ENCODE measurements at regions not wholly inside any gene's neighbourhood (a gene's known extent, or its start where the extent isn't known, plus 50 kb on each side); places are given as distances from the start of the nearest gene placed in this dataset.

DNA sequence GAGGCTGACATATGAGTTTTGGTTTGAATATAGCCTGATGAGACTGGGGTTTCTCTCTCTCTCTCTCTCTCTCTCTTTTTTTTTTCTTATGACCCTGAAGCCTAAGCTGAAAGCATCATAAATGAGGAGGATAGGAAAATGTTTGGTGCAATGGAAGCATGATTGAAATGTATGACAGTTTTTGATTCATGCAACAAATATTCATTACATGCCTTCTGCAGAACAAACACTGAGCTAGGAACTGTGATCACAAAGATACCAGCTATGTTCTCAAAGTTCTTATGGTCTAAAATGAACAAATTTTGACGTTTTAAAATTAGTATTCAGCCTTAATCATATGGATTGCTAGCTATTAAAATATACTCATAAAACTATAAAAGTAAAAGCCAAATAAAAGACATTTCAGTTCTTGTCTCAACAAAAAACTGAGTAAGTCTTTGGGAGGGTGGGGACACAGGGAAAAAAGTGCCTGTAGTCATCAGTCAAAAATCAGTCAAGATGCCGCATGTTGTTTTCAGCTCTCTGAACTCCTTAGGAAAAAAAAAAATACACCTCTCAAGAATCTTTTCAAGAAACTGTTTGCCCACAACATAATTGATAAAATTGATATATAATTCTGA lies 57.2 kb downstream of the NKX6-1 start:
- no peak for DNase-seq

DNA sequence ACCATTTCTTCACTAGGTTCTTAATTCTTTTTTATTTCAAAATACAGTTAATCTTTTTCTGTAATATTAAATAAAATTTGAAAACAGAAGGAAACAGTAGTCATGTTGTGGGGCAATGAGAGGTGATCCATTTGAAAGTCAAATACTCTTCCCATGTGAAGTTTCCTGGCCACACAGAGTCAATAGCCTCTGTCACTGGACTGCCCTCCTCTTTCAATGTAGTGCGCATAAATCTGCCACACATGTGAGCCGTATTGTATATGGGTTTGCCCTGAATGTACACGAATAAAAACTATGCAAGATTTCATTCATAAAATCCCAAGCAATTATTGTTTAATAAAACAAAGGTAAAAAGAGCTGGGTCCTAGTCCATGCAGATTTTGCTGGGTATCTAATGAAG lies 59.1 kb downstream of the NKX6-1 start:
- DNase-seq = no peak

DNA sequence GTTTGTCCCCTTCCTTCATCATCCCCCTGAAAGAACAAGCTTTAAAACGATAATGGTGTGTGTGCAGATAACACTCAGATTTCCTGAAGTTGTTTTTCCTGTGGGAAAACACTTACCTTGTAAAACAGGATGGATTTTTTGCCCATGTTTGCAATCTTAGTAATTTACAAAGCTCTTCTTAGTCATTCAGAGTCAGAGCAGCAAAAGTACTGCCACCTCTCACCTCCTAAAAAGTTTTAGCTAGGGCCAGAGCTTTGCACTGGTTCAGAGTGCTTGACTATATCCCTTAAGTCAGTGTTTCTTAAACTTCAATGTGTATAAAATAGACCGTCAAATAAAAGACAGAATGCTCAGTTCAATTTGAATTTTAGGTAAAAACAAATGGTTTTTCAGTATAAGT lies 62.3 kb downstream of the NKX6-1 start:
- DNase-seq = no peak

DNA sequence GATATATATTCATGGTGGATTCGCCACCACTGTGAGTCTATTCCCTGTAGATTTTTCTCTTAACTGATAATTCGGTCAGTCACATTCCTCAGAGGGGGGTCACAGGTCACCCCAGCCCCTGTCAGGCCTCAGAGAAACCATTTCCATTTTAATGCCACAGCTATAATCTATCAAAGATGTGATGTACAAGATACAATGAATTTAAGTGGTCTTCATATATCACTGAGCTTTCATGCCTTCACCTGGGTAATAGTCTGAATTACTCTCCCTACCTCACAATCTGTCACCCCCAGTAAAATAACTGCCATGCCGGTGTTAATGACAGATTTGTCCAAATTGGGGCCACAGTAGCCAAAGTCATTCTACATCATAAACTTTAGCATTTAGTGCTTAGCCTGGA lies 64.7 kb downstream of the NKX6-1 start:
- DNase-seq = no peak

DNA sequence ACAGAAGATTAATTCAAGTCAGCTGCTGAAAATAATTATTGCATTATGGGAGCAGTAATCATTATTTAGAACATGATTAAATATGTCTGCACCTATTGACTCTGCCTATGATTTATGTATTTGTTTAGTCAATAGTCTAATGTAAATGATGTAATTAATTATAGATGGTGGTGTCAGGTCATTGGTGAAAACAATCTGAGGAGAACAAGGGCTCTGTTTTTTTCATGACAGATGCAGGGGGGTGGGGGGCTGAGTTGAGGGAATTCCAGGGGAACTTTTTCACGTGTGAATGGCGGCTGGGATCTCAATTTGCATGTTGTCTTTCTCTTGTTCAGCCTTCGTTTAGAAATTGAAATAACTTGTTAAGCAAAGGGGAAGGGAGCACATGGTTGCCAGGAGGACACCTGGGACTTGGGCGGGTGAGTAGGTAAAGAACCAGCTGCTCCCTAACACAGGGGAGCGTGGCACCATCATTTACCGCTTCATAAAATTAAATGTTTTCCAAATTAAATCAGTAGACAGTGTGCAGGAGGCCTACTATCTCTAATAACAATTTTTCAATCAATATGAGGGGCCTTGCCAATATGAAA lies 65.4 kb downstream of the NKX6-1 start:
- DNase-seq = no peak

DNA sequence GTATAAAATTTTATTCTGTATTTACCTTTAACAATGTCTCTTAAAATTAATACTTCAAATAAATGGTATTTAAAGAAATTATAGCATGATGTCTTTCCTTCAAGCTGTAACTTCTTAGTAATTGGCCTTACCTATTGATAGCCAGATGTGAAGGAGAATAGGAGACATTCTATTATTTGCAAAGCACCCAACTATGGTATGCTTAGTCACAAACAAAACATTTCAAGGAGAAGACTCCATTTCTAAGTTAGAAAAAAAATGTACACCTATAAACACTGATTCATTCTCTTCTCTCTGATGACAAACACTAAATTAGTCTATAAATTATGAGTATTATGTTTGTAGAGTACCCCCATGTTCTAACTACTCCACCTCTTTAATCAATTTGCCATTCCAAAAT lies 66.4 kb downstream of the NKX6-1 start:
- DNase-seq = no peak

DNA sequence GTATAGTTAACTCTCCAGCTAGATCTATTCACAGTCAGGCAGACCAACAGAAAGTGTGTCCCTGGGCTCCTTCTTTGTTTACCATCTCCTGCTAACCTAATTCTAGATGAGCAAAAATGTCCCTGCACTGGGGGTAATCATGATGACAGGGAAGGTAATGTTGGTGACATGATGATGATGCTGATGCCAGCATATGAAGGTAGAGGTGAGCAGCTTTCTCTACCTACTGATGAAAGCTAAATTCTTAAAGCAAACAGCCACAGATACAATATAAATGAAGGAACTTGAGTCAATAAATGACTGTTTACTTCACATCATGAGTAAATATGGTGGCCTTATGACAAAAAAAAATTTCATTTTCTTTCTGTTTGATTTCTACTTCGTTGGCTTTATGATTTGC lies 78.5 kb downstream of the NKX6-1 start:
- no peak for DNase-seq

DNA sequence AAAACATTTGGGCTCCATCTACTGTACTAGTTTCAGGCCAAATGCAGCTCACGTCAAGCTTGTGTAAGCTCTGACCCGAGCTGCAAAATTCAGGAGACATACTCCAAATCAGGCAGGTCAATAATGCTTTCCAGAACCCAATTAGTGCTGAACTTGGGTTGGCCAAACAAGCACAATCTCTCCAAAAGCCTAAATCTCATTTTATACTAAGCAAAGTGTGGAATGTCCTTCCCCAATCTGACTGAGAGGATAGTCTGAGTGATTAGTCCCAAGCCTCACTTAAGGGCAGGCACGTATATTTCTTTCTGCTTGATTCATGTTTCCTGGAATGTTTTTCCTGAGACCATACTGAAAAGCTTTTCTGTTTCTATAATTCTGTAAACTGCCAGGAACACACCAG lies 79.9 kb downstream of the NKX6-1 start:
- no peak for DNase-seq

DNA sequence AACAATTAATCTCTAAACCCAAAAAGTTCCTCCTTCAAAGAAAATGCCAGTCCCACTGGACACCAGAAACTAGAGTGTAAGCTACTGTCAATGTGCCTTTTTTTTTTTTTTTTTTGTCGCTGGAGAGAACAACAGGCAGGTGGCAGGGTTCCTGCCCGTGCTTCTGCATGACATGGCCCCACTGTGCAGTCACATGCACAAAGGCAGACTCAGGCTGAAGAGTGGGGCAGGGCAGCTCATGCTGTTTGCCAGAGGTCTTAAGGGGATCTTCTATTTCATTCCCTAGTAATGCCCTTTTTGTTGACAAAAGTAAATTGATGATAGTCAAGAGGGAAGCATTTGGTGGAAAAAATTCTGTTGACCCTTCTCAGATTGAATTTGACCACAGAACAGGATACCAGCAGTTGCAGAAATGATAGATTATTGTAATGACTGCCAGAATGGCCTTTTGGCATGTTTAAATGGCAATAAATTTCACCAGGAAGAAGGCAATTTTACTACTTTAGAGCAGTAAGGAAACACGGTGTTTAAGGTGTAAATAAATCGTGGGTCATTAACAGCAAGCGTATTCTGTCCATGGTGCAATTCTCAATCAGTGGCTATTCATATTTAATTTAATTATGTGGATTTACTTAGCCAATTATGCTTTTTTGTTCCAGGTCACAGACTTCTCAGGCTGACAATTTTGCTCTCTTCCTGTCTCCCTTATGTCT lies 80.9 kb downstream of the NKX6-1 start:
- no peak for DNase-seq

DNA sequence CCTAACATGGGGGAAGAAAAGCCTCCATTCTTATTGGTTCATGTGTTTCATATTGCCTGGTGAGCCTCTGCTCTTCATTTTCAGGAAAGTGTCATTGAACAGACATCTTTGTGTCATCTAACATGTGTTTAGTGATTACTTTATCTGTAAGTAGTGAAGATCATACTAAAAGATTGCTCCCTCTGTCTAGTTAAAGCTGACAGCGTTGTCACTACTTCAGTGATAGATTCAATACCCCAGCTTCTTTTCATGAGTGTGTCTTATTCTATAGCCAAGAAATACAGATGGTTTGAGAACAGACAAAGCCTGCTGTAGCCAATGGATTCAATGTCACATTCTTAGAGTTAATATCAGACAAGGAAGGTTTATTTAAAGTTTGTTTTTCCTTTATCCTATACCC lies 85.1 kb downstream of the NKX6-1 start:
- no peak for DNase-seq

DNA sequence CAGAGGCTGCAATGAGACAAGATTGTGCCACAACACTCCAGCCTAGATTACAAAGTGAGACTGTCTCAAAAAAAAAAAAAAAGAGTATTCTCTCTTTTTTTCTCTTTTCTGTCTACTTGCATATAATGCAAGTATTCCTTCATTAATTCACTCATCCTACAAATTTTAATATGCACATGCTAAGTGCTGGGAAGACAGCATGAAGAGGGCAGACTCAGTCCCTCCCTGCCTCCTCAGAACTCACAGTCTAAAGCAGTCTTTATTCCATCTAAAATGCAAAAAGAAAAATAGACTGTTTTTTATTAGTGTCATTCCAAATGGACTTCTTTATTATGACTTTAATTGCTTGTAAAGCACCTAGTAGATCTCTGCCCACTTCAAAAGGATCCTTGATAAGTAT lies 85.6 kb downstream of the NKX6-1 start:
- no peak for DNase-seq

DNA sequence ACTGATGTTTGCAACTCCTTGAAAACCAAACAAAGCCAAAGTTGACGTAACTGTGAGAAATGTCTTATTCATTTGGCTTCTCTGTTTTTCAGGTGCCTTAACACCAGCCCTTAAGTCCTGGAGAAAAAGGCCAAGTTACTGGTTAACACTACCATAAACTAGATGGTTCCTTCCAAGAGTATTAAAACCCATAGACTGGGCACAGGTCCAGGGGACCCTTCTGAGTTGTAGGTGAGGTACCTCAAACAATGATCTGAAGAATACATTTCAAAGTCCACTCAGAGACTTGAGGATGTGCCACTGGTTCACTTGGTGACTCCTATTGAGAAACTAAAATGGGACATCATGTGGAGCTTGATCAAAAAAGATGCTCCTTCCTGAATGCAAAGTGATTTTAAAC lies 87.0 kb downstream of the NKX6-1 start:
- DNase-seq = no peak

DNA sequence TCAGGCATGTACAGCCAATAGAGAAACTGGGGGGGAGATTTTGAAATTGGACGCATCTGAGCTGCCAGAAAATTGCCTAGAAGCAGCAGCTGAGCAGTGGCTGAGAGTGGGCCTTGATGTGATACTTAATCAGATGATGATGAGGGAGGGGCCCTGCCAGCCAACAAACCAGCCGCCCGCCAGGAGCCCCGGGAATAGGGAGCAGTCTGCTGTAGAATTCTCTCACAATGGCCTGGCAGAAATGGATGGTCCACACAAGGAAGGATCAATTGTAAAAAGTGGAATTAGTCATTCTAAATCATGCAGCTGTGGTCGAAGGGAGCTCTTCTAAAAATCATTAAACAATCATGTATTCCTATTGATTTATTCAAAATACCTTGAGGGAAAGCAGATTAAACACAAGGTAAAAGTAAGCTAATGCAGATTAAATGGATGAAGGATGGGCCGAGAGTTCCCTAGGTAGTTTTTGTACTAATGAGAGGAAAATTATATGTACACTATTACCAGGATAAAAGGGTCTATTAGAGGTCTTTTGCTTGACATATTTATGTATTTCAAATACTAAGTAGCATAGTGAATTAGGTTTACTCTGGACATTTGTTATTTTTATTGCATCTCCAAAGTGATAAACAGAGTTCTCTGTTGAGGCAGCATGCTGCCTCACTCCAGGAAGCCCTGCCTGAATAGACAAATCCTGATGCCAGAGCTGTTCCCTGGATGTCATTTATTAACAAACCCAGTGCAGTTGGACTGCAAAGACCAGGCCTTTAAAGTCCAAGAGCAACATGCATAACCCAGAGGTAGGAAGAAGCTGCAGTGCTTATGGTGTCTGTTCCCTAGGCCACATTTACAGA lies 91.3 kb downstream of the NKX6-1 start:
- DNase-seq = no peak

DNA sequence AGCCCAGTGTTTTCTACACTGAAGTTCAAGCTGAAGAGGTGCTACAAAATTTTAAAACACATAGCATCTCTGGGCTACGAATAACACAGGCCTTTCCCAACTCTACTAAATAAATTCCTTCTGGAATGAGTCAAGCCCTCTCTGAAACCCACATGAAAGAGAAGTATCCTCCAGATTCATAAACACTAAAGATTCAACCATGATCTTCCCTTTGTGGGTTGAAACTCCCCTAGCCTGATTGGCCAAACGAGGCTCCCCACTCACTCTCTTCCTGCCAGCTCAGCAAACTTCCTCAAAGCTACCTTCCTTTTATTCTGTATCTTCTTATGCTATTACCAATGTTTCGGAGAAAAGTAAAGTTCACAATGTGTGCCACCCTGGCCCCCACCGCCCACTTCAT lies 95.4 kb downstream of the NKX6-1 start:
- DNase-seq = peak; percentile 46

DNA sequence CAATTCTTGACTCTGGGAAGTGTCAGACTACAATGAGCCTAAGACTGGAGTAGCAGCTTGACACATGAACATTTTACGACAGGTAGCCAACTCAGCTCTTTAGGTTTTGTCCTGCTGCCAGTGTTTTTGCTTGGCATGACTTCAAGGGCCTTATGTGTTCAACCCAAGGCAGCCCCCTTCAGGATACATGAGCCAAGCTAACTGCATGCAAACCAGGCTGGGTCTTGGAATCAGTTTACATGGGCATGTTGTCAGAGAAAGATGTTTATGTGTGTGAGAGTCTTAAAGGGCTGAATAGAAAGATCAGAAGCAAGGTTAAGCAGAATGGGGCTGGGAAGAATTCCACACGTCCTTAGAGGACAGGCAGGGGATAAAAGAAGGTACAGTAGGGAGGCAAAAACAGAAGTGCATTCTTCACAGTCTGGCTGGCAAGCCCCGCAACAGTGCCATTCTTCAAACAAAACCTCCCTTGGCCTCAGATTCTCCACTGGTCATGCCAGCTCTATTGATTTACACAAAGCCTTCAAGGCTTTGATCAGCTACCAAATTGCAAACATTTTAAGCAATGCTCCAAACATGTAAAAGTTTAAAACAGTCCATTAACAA lies 97.3 kb downstream of the NKX6-1 start:
- peak; percentile 7 for DNase-seq

DNA sequence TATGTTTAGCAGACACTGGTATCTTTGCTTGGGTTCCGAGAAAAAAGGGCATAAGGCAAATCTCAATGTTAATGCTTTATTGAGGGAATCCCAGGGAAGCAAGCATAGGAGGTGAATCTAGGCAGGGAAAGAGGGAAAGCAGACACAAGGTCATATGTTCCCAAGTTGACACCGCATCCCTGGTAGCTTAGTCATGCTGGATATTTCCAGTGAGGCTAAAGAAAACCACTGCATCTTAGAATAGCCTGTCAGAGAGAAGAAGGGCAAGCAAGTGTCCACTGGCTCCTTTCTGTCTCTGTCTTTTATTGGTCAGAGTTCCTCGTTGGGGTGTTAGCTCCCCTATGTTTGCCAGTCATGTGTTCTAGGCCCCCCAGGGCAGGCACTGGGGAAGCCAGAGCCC lies 104.7 kb downstream of the NKX6-1 start:
- no peak for DNase-seq

DNA sequence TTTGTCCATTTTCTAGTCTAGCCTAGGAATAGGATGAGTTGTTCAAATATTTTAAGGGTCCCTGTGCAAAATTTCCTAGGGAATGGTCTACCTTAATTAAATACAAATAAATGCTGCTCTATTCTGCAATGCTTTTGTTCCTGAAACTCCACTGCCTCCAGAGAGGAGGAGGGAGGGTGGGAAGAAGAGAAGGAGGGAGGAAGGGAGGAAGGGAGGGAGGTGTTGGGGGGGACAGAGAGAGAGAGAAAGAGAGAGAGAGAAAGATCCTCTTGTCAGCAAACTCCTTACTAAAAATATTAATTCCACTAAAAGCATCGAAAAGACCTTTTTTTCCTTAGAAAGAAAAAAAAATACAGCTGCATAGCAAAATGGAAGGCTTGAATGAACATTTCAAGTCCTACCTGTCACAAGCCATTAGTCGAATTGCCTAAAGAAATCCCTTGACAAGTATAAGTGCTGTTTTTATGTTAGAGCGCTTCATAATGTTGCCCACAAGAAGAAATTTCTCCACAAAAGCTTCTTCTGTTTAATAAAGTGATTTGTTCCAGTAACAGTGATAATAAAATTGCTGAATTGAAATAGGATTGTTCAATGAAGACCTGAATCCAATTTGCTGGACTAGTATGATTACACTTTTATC lies 106.0 kb downstream of the NKX6-1 start:
- DNase-seq = no peak

DNA sequence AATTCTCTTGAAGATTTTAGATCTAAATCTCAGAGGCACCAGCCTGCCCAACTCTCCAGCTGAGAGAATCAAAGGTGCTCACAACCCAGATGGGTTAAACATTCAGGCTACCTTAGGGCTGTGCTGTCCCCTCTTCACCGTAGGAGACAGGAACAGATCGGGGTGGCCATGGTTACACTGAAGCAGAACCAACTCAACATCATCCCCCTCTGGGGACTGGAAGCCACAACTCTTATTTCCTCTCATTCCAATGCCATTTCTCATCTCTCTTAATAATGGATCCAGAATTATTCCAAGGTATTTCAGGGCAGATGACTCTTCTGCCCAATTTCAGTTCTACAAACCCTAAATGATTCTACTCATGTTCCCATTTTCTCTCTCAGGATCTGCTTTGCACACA lies 109.7 kb downstream of the NKX6-1 start:
- DNase-seq = peak; percentile 52

DNA sequence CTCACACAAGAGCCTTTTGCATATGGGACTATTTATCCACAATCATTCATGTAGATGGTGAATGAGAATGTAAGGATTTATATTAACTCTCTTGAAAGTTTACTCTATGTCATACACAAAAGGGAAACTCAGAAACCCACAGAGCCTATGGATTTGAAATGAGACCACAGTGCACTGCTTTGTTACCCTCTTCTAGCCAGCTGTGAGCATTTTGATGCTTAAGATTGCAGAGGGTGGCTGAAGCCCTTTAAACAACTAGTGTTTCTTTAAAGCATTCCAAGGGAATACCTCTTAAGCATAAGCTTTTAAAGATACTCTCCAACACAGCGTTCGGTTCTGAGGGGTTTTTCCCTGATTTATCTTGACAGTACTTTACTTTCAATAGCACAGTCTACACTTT lies 113.9 kb downstream of the NKX6-1 start:
- DNase-seq = no peak

DNA sequence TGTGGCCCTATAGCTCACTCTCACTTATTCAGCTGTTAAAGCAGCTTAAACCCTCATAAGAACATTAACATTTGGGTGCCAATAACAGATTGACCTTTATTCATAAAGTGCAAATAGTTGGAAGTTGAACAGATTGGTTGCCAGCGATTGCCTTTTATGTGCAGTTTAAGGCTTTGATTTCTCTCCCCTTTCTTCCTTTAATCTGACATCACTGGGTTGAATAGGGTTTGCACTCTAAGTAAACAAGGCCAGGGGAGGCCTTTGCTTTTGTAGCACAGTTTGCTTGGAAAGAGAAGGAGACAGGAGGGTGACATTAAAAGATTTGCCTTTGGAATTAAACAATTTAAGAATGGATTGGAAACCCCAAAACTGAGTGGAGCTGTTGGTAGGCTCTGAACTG lies 114.3 kb downstream of the NKX6-1 start:
- DNase-seq = no peak

DNA sequence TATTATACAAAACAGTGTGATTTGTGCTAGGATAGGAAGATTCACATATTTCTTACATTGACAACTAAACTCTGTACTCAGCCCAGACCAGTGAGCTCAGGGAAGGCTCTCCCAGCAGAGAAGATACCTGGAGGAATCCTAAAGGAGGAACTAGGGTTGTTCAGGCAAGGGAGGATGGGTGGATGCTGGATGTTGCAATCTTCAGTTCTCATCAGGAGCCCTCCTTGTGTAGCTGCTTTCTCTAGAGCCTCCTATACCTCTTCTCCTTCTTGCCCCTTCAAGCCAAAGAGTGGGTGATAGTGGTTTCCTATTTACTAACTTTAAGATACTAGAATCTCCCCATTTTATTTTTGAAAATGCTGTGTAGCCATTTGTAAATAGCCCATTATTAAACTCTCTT lies 117.3 kb downstream of the NKX6-1 start:
- no peak for DNase-seq

DNA sequence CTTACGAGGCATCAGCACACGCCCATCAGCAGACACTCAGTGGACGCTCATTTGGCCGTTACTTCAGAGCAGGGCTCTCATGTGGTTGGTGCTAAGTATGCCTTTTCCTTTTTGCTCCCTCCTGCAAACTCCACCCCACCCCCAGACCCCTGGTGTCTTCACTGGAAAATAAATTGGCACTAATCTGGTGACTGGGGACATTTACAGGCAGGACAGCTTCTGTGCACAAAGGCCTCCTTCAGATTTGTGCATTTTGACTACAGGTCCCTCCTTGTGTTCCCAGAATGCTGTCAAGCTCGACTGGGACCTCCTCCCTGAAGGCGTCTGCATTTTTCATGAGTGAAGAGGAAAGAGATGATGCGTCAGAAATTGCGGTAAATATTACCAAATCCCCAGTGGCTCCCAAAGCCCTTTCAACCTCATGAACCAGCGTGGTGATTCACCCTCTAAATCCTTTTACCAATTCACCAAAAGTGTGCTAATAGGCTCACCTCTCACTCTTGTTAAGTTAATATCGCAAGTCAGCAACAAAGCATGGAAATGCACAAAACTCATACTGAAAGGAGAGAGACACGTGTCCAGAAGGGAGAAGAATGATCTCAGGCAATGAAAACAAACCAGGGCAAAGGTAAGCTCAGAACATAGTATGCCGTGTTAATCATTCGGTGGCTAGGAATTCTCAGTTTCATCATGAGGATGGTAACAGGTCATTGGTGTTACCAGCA lies 119.0 kb downstream of the NKX6-1 start:
- DNase-seq = peak; percentile 83
